ENCODE measurements at regions not wholly inside any gene's neighbourhood (a gene's known extent, or its start where the extent isn't known, plus 50 kb on each side); places are given as distances from the start of the nearest gene placed in this dataset.

GRCh38 chr3:147141516-147142288 lies 264.6 kb downstream of the ZIC4 start:
- TF ChIP-seq CTCF (IDR thresholded peaks at IDR 0.05; ENCODE audit: insufficient read depth, low read depth, low read length), result no peak
- no peak for TF ChIP-seq EZH2 (IDR thresholded peaks at IDR 0.05; ENCODE audit: insufficient read depth, low read length)
